Neural progenitor cell (in vitro differentiated cells): ENCODE measurements at regions not wholly inside any gene's neighbourhood (a gene's known extent, or its start where the extent isn't known, plus 50 kb on each side); places are given as distances from the start of the nearest gene placed in this dataset.

Source experiments
- EZH2 ChIP-seq: fragments of 200-600 bp; sonication (generic); IDR thresholded peaks from 2 replicates; pipeline ENCODE4 v1.6.1; 2017; ENCODE audit warnings: antibody characterized with exemption, mild to moderate bottlenecking, moderate library complexity
- EZH2phosphoT487 ChIP-seq: fragments of 200-600 bp; sonication (generic); IDR thresholded peaks from 2 replicates; pipeline ENCODE4 v1.6.1; 2017; ENCODE audit warnings: antibody characterized with exemption
- TF ChIP-seq, protein P1 (sequence below): fragments of 200-600 bp; sonication (generic); IDR thresholded peaks from 2 replicates; pipeline ENCODE4 v1.5.1; 2017; ENCODE audit warnings: antibody characterized with exemption, mild to moderate bottlenecking

DNA sequence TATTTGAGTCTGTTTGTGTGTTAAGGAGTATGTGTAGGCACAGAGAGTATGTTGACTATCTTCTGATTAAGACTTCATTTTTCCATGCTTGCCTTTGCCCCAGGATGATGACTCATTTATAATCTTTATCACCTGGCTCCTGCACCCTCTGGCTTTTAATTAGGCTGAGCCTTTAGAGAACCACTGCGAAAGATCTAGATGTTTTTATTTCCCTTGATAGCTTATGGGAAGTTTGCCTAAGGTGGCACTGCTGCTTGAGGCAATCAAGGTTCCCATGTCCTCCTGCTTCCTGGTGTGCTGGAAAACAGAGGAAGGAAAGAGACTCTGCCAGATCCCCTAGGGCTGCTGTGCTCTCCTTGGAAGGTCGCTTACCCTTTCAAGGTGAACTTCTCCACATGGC is 114.6 kb downstream of the ARL4A start:
- TF ChIP-seq, protein P1, sequence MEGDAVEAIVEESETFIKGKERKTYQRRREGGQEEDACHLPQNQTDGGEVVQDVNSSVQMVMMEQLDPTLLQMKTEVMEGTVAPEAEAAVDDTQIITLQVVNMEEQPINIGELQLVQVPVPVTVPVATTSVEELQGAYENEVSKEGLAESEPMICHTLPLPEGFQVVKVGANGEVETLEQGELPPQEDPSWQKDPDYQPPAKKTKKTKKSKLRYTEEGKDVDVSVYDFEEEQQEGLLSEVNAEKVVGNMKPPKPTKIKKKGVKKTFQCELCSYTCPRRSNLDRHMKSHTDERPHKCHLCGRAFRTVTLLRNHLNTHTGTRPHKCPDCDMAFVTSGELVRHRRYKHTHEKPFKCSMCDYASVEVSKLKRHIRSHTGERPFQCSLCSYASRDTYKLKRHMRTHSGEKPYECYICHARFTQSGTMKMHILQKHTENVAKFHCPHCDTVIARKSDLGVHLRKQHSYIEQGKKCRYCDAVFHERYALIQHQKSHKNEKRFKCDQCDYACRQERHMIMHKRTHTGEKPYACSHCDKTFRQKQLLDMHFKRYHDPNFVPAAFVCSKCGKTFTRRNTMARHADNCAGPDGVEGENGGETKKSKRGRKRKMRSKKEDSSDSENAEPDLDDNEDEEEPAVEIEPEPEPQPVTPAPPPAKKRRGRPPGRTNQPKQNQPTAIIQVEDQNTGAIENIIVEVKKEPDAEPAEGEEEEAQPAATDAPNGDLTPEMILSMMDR: no peak
- no peak for TF ChIP-seq EZH2
- no peak for TF ChIP-seq EZH2phosphoT487
